ENCODE measurements at regions not wholly inside any gene's neighbourhood (a gene's known extent, or its start where the extent isn't known, plus 50 kb on each side); places are given as distances from the start of the nearest gene placed in this dataset.

DNA sequence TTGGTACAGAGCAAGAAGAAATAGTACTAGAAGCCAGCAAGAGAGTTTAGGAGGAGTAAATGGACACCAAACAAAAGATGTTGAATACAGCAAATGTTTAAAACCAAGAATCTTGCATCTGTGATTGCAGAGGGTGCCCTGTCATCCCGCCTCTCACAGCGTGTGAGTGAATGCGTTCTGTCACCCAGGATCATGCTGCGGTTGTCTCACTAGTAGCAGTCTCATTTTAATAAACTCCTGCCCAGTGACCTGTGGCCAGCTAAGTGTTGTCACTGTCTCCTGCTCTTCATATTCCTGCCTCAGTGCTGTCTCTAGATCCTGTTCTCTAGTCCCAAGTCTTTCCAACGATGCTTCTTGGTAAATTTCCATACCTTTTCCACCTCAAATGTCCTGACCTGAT, 584.6 kb downstream of the MCTP2 start:
- TF ChIP-seq POLR2AphosphoS5 (IDR thresholded peaks at IDR 0.05) (no peak), CTCF (IDR thresholded peaks at IDR 0.05) (no peak)
